Activated naive CD4-positive, alpha-beta T cell treated with anti-CD3 and anti-CD28 coated beads for 36 hours (primary cell): ENCODE measurements at regions not wholly inside any gene's neighbourhood (a gene's known extent, or its start where the extent isn't known, plus 50 kb on each side); places are given as distances from the start of the nearest gene placed in this dataset.
A peak's percentile ranks its signal among the peaks of the same experiment; 100 is the strongest.

Experiments
- CTCF ChIA-PET: fragments of 350-600 bp; sonication (Branson Sonifier 250); formaldehyde crosslinking; loops from one replicate; lab custom pipeline; 2021; ENCODE audit warnings: antibody characterized with exemption; lab: Charles Lee
- DNase-seq: peaks from one replicate; pipeline ENCODE4 v3.0.0-alpha.2; 2020
- H3K27ac Mint-ChIP-seq: one replicate; pipeline ENCODE4 v1.8.0; 2021; ENCODE audit warnings: mild to moderate bottlenecking, mixed read lengths
- H3K27me3 Mint-ChIP-seq: one replicate; pipeline ENCODE4 v1.8.0; 2021; ENCODE audit warnings: low read depth, mixed read lengths
- H3K36me3 Mint-ChIP-seq: one replicate; pipeline ENCODE4 v1.8.0; 2021; ENCODE audit warnings: low read depth, mixed read lengths
- H3K4me1 Mint-ChIP-seq: one replicate; pipeline ENCODE4 v1.8.0; 2021; ENCODE audit warnings: low read depth, mixed read lengths
- H3K4me3 Mint-ChIP-seq: one replicate; pipeline ENCODE4 v1.8.0; 2021; ENCODE audit warnings: mild to moderate bottlenecking, moderate library complexity, mixed read lengths
- H3K9me3 Mint-ChIP-seq: one replicate; pipeline ENCODE4 v1.8.0; 2021; ENCODE audit warnings: mixed read lengths
- intact Hi-C: fragments of 100-400 bp; cut with micrococcal nuclease; formaldehyde crosslinking; loops from one replicate; pipeline ENCODE4 v1.15.1; 2023

DNA sequence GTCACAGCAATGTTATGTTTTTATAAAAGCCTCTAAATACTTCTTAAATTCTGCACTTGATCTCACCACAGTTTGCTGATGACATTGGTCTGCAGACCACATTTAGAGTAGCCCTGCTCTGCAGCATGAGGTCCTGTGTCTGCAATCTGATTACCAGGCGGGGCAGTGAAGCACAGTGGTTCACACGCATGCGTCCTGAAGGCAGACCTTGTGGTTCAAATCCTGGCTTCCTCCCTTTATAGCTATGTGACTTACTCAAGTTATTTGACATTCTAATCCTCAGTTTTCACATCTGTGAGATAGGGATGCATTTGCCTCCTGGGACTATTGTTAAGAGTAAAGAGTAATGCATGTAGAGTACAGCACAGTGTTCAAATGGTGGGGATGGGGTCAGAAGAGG lies 50.3 kb downstream of the BMAL2 start:
- intact Hi-C loops, result loop anchor here (2.0 to 5.0 kb wide), 3 partner anchors 241 to 531 kb away; no protein-coding TSS in a partner anchor
- DNase-seq, result no peak

DNA sequence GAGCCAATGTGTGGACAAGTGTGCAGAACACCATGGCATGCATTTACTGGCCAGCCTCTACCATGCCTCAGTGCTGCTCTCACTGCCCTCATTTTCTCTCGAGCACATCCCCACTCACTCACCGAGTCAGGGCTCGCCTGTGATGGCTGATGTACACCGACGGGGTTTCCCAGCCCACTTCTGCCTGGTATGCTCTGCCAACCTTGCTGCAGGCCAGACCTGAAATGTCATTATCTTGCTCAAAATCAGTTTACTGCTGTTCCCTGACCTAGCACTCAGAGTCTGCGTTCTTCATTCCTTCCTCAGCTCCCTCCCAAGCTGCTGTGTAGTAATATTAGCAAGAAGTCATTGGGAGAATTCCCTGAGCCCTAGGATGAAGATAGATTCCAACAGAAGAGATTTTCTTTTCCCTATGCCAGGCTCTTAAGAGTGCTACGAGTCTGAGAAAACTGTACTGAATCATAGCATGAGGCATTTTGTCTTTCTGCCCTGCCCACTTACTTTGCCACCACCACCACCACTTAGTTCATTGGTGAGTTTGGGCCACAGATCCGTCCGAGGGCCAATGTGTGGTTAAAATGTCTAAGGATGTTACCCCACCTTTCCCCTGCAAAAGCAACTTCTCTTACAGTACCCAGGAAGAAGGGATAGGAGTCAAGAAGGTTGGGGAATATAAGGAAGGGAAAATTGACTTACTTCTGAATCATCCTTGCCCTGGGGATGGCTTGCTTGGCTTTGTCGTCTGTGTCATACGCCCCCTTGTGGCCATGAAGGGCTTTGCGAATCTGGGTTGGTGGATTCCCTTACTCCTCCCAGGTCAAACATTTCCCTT lies 51.0 kb downstream of the BMAL2 start:
- CTCF ChIA-PET, result interaction anchor here (0.7 to 2.2 kb wide), 15 partner anchors 8 to 368 kb away, joined by 3 to 10 read pairs (median 3); no protein-coding TSS in a partner anchor
- H3K27me3 Mint-ChIP-seq, result peaks cover 4% of the 10 kb centered on the region
- DNase-seq, result peak; percentile 84
- H3K4me3 Mint-ChIP-seq, result no peak overlapping the region
- H3K4me1 Mint-ChIP-seq, result no peaks in the 10 kb centered on the region
- H3K9me3 Mint-ChIP-seq, result no peaks in the 10 kb centered on the region
- intact Hi-C loops, result loop anchor here (1.0 to 5.0 kb wide), 6 partner anchors 52 to 531 kb away; no protein-coding TSS in a partner anchor
- H3K36me3 Mint-ChIP-seq, result no peaks in the 10 kb centered on the region
- no peak overlapping the region for H3K27ac Mint-ChIP-seq

More for the DNA sequence above, 50.3 kb downstream of the BMAL2 start:
- Mint-ChIP-seq H3K4me3 (no peak overlapping the region), H3K27me3 (no peaks in the 10 kb centered on the region), H3K36me3 (no peaks in the 10 kb centered on the region), H3K4me1 (no peaks in the 10 kb centered on the region), H3K9me3 (no peaks in the 10 kb centered on the region), H3K27ac (no peak overlapping the region)
- CTCF ChIA-PET, result interaction anchor here (0.7 to 1.1 kb wide), 3 partner anchors 8 to 205 kb away, joined by 3 read pairs; no protein-coding TSS in a partner anchor

DNA sequence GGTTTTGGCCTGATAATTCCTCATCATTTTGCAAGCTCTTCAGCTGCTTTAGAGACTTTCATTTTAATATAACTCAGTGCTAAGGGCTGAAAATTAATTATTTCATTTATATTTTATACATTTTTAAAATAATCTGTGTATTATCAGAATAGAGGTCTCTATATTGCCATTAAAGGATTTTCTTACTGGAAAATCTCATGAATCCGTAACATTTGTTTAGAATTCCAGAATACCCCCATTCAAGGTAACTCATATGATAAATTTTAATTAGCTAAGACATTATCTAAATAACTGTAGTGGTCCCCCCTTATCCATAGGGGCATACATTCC lies 51.6 kb downstream of the BMAL2 start:
- no peaks in the 10 kb centered on the region for H3K36me3 Mint-ChIP-seq
- H3K27me3 Mint-ChIP-seq, result peaks cover 4% of the 10 kb centered on the region
- H3K4me1 Mint-ChIP-seq, result no peaks in the 10 kb centered on the region
- intact Hi-C loops, result loop anchor here (1.0 to 5.0 kb wide), 5 partner anchors 53 to 532 kb away; no protein-coding TSS in a partner anchor
- H3K27ac Mint-ChIP-seq, result no peak overlapping the region
- no peaks in the 10 kb centered on the region for H3K9me3 Mint-ChIP-seq
- CTCF ChIA-PET, result interaction anchor here (0.6 to 2.2 kb wide), 17 partner anchors 8 to 368 kb away, joined by 3 to 10 read pairs (median 3); no protein-coding TSS in a partner anchor
- no peak for DNase-seq
- H3K4me3 Mint-ChIP-seq, result no peak overlapping the region

DNA sequence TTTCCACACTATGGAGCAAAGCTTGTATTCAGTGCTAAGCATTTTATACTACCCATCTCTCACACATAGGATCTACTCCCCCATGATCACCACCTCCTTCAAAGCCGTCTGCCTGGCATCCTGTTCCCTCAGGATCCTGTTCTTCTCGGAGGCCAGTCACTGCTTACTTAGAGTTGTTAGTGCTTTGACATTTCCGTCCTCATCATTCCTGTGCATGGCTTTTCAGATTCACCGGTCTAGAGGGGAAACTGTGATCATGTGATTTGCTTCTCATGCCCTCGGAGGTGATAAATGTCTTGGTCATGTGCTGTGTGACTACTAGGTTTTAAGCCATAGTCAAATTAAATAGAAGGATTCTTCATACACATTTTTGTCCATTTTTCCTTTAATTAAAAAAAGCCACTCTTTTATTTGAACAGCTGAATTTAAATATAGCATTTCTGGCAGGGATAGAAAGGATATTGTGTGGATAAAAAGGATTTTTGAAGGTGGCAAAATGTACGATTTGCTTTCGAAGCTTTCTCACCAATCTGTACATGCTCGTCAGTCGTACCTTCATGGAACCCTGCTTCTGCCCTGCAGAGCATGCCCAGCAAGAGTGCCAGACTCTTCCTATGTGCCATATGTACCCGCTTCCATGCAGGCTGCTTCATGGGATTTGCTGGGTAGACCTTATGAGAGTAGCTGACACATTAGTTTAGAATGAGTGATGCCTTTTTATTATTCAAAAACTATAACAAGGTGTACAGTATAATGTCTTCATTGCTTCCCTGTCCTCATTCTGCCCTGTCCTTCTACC lies 53.3 kb downstream of the BMAL2 start:
- H3K27ac Mint-ChIP-seq, result no peak overlapping the region
- intact Hi-C loops, result no loop called here

DNA sequence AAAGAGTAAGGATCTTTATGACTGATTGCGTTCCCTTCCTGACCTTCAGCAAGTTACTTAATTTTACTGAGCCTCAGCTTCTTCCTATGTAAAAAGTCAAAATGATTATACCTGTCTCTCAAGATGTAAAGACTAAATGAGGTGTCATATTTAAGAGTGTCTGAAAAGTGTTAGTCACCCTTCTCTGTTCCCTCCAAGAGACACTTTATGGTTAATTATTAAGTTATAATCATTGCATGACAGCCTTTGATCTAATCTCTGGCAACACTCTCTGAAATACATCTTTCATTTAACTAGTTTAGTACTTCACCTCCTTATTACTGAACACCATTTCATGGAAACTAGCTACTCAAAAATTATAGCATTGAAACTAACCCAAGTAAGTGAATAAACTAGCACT lies 54.8 kb downstream of the BMAL2 start:
- CTCF ChIA-PET, result interaction anchor here (0.9 to 1.1 kb wide), 2 partner anchors 12 to 29 kb away, joined by 3 read pairs; no protein-coding TSS in a partner anchor
- Mint-ChIP-seq H3K9me3 (no peaks in the 10 kb centered on the region), H3K4me3 (no peak overlapping the region), H3K27ac (no peak overlapping the region), H3K27me3 (peaks cover 6% of the 10 kb centered on the region), H3K36me3 (peaks cover 1% of the 10 kb centered on the region), H3K4me1 (no peaks in the 10 kb centered on the region)
- intact Hi-C loops, result no loop called here
- no peak for DNase-seq

More for the DNA sequence above, 53.3 kb downstream of the BMAL2 start:
- Mint-ChIP-seq H3K4me1 (no peaks in the 10 kb centered on the region), H3K27me3 (peaks cover 4% of the 10 kb centered on the region), H3K9me3 (no peaks in the 10 kb centered on the region), H3K4me3 (no peak overlapping the region), H3K36me3 (no peaks in the 10 kb centered on the region)
- CTCF ChIA-PET, result interaction anchor here (0.6 to 2.2 kb wide), 6 partner anchors 10 to 788 kb away, joined by 3 to 10 read pairs (median 3); no protein-coding TSS in a partner anchor
- no peak for DNase-seq

DNA sequence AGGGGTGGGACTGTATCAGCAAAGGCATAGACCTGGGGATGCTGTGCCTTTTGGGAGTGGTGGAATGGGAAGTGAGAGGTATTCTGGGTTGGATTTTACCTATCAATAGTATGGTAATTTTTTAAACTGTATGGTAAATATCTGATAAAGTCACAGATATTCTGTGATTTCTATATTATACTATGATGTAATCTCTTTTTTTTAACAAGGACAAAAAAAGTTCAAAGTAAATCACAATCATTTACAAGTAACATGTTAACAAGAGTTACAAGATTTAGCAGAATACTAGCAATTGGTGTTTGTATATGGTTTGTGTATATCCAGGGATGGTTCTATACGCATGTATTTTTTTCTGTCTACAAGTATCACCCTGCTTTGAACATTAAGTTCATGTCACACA lies 56.0 kb downstream of the BMAL2 start:
- H3K27me3 Mint-ChIP-seq, result peaks cover 8% of the 10 kb centered on the region
- peaks cover 1% of the 10 kb centered on the region for H3K36me3 Mint-ChIP-seq
- H3K4me3 Mint-ChIP-seq, result no peak overlapping the region
- DNase-seq, result no peak
- CTCF ChIA-PET, result no interaction called here
- H3K4me1 Mint-ChIP-seq, result no peaks in the 10 kb centered on the region
- no peaks in the 10 kb centered on the region for H3K9me3 Mint-ChIP-seq
- no peak overlapping the region for H3K27ac Mint-ChIP-seq
- intact Hi-C loops, result no loop called here

DNA sequence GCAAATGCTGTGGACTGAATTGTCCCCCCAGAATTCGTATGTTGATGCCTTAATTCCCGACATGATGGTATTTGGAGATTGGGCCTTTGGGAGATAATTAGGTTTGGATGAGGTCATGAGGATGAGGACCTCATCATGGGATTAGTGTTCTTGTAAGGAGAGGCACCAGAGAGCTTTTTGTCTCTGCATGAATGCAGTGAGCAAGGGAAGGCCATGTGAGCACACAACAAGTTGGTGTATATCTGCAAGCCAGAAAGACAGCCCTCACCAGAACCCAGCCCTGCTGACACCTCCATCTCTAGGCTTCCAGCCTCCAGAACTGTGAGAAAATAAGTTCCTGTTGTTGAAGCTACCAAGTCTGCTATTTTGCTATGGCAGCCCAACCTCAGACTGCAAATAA lies 51.9 kb upstream of the SMCO2 start:
- H3K27me3 Mint-ChIP-seq, result peaks cover 6% of the 10 kb centered on the region
- H3K4me1 Mint-ChIP-seq, result no peaks in the 10 kb centered on the region
- no peak overlapping the region for H3K4me3 Mint-ChIP-seq
- H3K27ac Mint-ChIP-seq, result no peak overlapping the region
- DNase-seq, result no peak
- no peaks in the 10 kb centered on the region for H3K9me3 Mint-ChIP-seq
- intact Hi-C loops, result no loop called here
- CTCF ChIA-PET, result interaction anchor here (1.3 kb wide), 1 partner anchor 10 kb away, joined by 3 read pairs; no protein-coding TSS in a partner anchor
- peaks cover 1% of the 10 kb centered on the region for H3K36me3 Mint-ChIP-seq

DNA sequence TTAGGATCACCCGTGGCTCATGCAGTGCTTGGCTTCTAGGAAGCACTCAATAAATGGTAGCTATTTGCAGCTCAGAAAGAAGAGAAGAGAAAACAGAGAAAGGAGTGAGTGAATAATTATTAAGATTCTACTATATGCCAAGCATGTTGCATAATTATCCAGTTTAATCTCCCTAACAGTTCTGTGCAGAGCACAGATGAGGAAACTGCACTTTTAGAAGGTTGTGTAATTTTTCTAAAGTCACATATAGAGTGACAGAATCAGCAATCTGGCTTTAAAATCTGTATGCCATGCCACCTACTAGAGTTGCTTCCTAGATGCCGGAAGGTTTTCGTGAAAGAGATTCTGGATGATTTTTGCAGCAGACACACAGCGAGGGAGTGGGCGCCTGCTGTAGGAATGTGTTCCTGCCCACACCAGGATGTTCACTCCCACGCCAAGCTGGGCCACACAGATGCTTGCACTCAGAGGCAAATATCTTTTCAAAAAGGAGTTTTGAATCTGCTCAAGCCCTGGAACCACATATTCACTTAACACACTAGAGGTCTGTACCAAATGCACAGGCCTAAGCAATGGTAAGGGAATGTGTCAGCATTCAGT lies 50.2 kb upstream of the SMCO2 start:
- no peaks in the 10 kb centered on the region for H3K9me3 Mint-ChIP-seq

More for the DNA sequence above, 50.2 kb upstream of the SMCO2 start:
- no peaks in the 10 kb centered on the region for H3K36me3 Mint-ChIP-seq
- H3K27me3 Mint-ChIP-seq, result peaks cover 4% of the 10 kb centered on the region
- DNase-seq, result no peak
- H3K27ac Mint-ChIP-seq, result no peak overlapping the region
- H3K4me3 Mint-ChIP-seq, result no peak overlapping the region
- no peaks in the 10 kb centered on the region for H3K4me1 Mint-ChIP-seq
- intact Hi-C loops, result no loop called here
- CTCF ChIA-PET, result no interaction called here
